ENCODE measurements at regions not wholly inside any gene's neighbourhood (a gene's known extent, or its start where the extent isn't known, plus 50 kb on each side); places are given as distances from the start of the nearest gene placed in this dataset.
"Not testable (repeated sequence)": the region's sequence is repeated elsewhere in the genome, so short reads cannot be mapped to it uniquely, and the experiment has no call there.

GRCh38 chr3:26091096-26091495, 301.2 kb downstream of the OXSM start:
- Mint-ChIP-seq H3K9me3 (ENCODE audit: low read depth) (peaks cover 16% of the 10 kb centered on the region), H3K27ac (no peak overlapping the region), H3K4me3 (no peak overlapping the region), H3K4me1 (ENCODE audit: low read depth) (no peaks in the 10 kb centered on the region), H3K27me3 (no peaks in the 10 kb centered on the region), H3K36me3 (no peaks in the 10 kb centered on the region)

- Mint-ChIP-seq H3K27ac (no peak overlapping the region), H3K36me3 (no peaks in the 10 kb centered on the region), H3K9me3 (ENCODE audit: low read depth) (peaks cover 19% of the 10 kb centered on the region), H3K4me3 (no peak overlapping the region), H3K27me3 (no peaks in the 10 kb centered on the region), H3K4me1 (ENCODE audit: low read depth) (no peaks in the 10 kb centered on the region)
Measured at GRCh38 chr3:26091626-26092025, 301.7 kb downstream of the OXSM start.

GRCh38 chr3:26097111-26097510, 307.2 kb downstream of the OXSM start:
- H3K4me3 Mint-ChIP-seq; H3K36me3 Mint-ChIP-seq; H3K27me3 Mint-ChIP-seq; H3K27ac Mint-ChIP-seq; H3K4me1 Mint-ChIP-seq (ENCODE audit: low read depth): not testable (repeated sequence)
- peaks cover 31% of the 10 kb centered on the region for H3K9me3 Mint-ChIP-seq (ENCODE audit: low read depth)

- no peaks in the 10 kb centered on the region for H3K4me1 Mint-ChIP-seq (ENCODE audit: low read depth)
- H3K4me3 Mint-ChIP-seq, result no peak overlapping the region
- H3K9me3 Mint-ChIP-seq (ENCODE audit: low read depth), result peaks cover 31% of the 10 kb centered on the region
- no peaks in the 10 kb centered on the region for H3K27me3 Mint-ChIP-seq
- H3K36me3 Mint-ChIP-seq, result no peaks in the 10 kb centered on the region
- no peak overlapping the region for H3K27ac Mint-ChIP-seq
Measured at GRCh38 chr3:26099692-26100091, 309.8 kb downstream of the OXSM start.

GRCh38 chr3:26100176-26100575, 310.3 kb downstream of the OXSM start:
- Mint-ChIP-seq H3K27me3 (no peaks in the 10 kb centered on the region), H3K36me3 (no peaks in the 10 kb centered on the region), H3K27ac (no peak overlapping the region), H3K4me3 (no peak overlapping the region), H3K9me3 (ENCODE audit: low read depth) (peaks cover 31% of the 10 kb centered on the region), H3K4me1 (ENCODE audit: low read depth) (no peaks in the 10 kb centered on the region)

GRCh38 chr3:26102376-26102775, 312.5 kb downstream of the OXSM start:
- no peaks in the 10 kb centered on the region for H3K36me3 Mint-ChIP-seq
- H3K4me3 Mint-ChIP-seq, result no peak overlapping the region
- no peaks in the 10 kb centered on the region for H3K4me1 Mint-ChIP-seq (ENCODE audit: low read depth)
- no peak overlapping the region for H3K27ac Mint-ChIP-seq
- peaks cover 20% of the 10 kb centered on the region for H3K9me3 Mint-ChIP-seq (ENCODE audit: low read depth)
- no peaks in the 10 kb centered on the region for H3K27me3 Mint-ChIP-seq

- H3K4me3 Mint-ChIP-seq, result no peak overlapping the region
- H3K27ac Mint-ChIP-seq, result no peak overlapping the region
- H3K36me3 Mint-ChIP-seq, result no peaks in the 10 kb centered on the region
- no peaks in the 10 kb centered on the region for H3K4me1 Mint-ChIP-seq (ENCODE audit: low read depth)
- H3K27me3 Mint-ChIP-seq, result no peaks in the 10 kb centered on the region
- H3K9me3 Mint-ChIP-seq (ENCODE audit: low read depth), result peaks cover 15% of the 10 kb centered on the region
Measured at GRCh38 chr3:26104851-26105251, 315.0 kb downstream of the OXSM start.

GRCh38 chr3:26105261-26105660, 315.4 kb downstream of the OXSM start:
- Mint-ChIP-seq H3K36me3 (no peaks in the 10 kb centered on the region), H3K4me3 (no peak overlapping the region), H3K27ac (no peak overlapping the region), H3K9me3 (ENCODE audit: low read depth) (peaks cover 11% of the 10 kb centered on the region), H3K27me3 (no peaks in the 10 kb centered on the region), H3K4me1 (ENCODE audit: low read depth) (no peaks in the 10 kb centered on the region)

- Mint-ChIP-seq H3K4me3 (no peak overlapping the region), H3K36me3 (no peaks in the 10 kb centered on the region), H3K27me3 (no peaks in the 10 kb centered on the region), H3K4me1 (ENCODE audit: low read depth) (no peaks in the 10 kb centered on the region), H3K9me3 (ENCODE audit: low read depth) (peaks cover 7% of the 10 kb centered on the region), H3K27ac (no peak overlapping the region)
Measured at GRCh38 chr3:26106228-26106627, 316.3 kb downstream of the OXSM start.

GRCh38 chr3:26108846-26109489, 319.1 kb downstream of the OXSM start:
- Mint-ChIP-seq H3K27me3 (no peaks in the 10 kb centered on the region), H3K4me3 (no peak overlapping the region), H3K27ac (no peak overlapping the region), H3K9me3 (ENCODE audit: low read depth) (peaks cover 3% of the 10 kb centered on the region), H3K36me3 (no peaks in the 10 kb centered on the region), H3K4me1 (ENCODE audit: low read depth) (no peaks in the 10 kb centered on the region)

GRCh38 chr3:26114851-26115250, 325.0 kb downstream of the OXSM start:
- H3K36me3 Mint-ChIP-seq, result no peaks in the 10 kb centered on the region
- no peaks in the 10 kb centered on the region for H3K9me3 Mint-ChIP-seq (ENCODE audit: low read depth)
- H3K4me3 Mint-ChIP-seq, result no peak overlapping the region
- peaks cover 3% of the 10 kb centered on the region for H3K27me3 Mint-ChIP-seq
- H3K27ac Mint-ChIP-seq, result no peak overlapping the region
- no peaks in the 10 kb centered on the region for H3K4me1 Mint-ChIP-seq (ENCODE audit: low read depth)

- no peaks in the 10 kb centered on the region for H3K36me3 Mint-ChIP-seq
- H3K27ac Mint-ChIP-seq, result no peak overlapping the region
- H3K4me1 Mint-ChIP-seq (ENCODE audit: low read depth), result no peaks in the 10 kb centered on the region
- H3K4me3 Mint-ChIP-seq, result no peak overlapping the region
- peaks cover 3% of the 10 kb centered on the region for H3K27me3 Mint-ChIP-seq
- H3K9me3 Mint-ChIP-seq (ENCODE audit: low read depth), result peaks cover 1% of the 10 kb centered on the region
Measured at GRCh38 chr3:26118165-26118564, 328.3 kb downstream of the OXSM start.

- Mint-ChIP-seq H3K27me3 (no peaks in the 10 kb centered on the region), H3K4me3 (no peak overlapping the region), H3K27ac (no peak overlapping the region), H3K36me3 (no peaks in the 10 kb centered on the region), H3K9me3 (ENCODE audit: low read depth) (peaks cover 5% of the 10 kb centered on the region), H3K4me1 (ENCODE audit: low read depth) (no peaks in the 10 kb centered on the region)
Measured at GRCh38 chr3:26132942-26133341, 343.1 kb downstream of the OXSM start.

GRCh38 chr3:26141296-26141695, 351.4 kb downstream of the OXSM start:
- Mint-ChIP-seq H3K27ac (no peak overlapping the region), H3K9me3 (ENCODE audit: low read depth) (peaks cover 14% of the 10 kb centered on the region), H3K27me3 (no peaks in the 10 kb centered on the region), H3K4me1 (ENCODE audit: low read depth) (no peaks in the 10 kb centered on the region), H3K4me3 (no peak overlapping the region), H3K36me3 (no peaks in the 10 kb centered on the region)

- Mint-ChIP-seq H3K9me3 (ENCODE audit: low read depth) (peaks cover 10% of the 10 kb centered on the region), H3K4me3 (no peak overlapping the region), H3K27ac (no peak overlapping the region), H3K27me3 (no peaks in the 10 kb centered on the region), H3K36me3 (no peaks in the 10 kb centered on the region), H3K4me1 (ENCODE audit: low read depth) (no peaks in the 10 kb centered on the region)
Measured at GRCh38 chr3:26145769-26146168, 355.9 kb downstream of the OXSM start.

GRCh38 chr3:26157428-26157827, 367.5 kb downstream of the OXSM start:
- H3K27me3 Mint-ChIP-seq; H3K27ac Mint-ChIP-seq; H3K36me3 Mint-ChIP-seq; H3K4me1 Mint-ChIP-seq (ENCODE audit: low read depth); H3K4me3 Mint-ChIP-seq; H3K9me3 Mint-ChIP-seq (ENCODE audit: low read depth): not testable (repeated sequence)
